ENCODE measurements at regions not wholly inside any gene's neighbourhood (a gene's known extent, or its start where the extent isn't known, plus 50 kb on each side); places are given as distances from the start of the nearest gene placed in this dataset.

DNA sequence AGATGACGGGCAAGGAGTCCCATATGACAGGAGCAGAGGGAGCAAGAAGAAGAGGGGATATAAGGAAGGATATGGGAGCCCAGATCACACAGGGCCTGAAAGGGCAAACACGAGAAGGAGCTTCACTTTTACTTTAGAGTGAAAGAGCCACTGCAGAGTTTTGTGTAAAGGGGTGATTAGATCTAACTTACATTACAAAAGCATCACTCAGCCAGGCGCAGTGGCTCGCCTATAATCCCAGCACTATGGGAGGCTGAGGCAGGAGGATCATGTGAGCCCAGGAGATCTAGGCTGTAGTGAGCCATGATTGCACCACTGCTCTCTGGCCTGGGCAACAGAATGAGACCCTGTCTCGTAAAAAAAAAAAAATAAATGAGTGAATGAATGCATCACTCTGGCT, 91.1 kb downstream of the MPP7 start:
- TF ChIP-seq, protein P1, sequence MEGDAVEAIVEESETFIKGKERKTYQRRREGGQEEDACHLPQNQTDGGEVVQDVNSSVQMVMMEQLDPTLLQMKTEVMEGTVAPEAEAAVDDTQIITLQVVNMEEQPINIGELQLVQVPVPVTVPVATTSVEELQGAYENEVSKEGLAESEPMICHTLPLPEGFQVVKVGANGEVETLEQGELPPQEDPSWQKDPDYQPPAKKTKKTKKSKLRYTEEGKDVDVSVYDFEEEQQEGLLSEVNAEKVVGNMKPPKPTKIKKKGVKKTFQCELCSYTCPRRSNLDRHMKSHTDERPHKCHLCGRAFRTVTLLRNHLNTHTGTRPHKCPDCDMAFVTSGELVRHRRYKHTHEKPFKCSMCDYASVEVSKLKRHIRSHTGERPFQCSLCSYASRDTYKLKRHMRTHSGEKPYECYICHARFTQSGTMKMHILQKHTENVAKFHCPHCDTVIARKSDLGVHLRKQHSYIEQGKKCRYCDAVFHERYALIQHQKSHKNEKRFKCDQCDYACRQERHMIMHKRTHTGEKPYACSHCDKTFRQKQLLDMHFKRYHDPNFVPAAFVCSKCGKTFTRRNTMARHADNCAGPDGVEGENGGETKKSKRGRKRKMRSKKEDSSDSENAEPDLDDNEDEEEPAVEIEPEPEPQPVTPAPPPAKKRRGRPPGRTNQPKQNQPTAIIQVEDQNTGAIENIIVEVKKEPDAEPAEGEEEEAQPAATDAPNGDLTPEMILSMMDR (IDR thresholded peaks at IDR 0.05) = no peak
- Histone ChIP-seq H3K4me3 (no peak overlapping the region), H3K27ac (no peak overlapping the region), H3K36me3 (peaks cover 0 to 4% of the 10 kb centered on the region in 2 donors), H3K27me3 (no peaks in the 10 kb centered on the region), H3K9me3 (no peaks in the 10 kb centered on the region), H3K4me1 (no peaks in the 10 kb centered on the region)
- intact Hi-C loops (cut with DNase I) = no loop called here
- DNase-seq (no peak), ATAC-seq (no peak)

DNA sequence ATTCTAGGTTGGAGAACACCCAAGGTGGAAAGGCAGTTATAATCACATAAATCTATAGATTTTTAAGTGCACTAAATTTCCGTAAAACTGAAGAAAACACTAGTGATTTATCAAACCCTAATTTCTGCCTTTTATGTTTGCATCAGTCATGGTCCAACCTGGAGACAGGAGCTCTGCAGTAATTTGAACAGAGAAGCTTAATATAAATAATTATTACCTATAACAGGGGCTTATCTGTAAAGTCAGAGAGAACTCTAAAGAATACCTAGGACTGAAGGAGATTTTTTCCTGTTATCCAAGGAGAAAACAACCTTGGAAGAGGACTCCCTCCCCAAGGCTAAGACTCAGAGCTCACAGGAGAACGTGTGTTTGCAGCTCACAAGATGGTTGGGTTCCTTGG, 95.1 kb downstream of the MPP7 start:
- no peaks in the 10 kb centered on the region for H3K4me1 ChIP-seq
- DNase-seq (no peak), ATAC-seq (no peak)
- H3K27ac ChIP-seq = no peak overlapping the region
- no peaks in the 10 kb centered on the region for H3K27me3 ChIP-seq
- peaks cover 0 to 4% of the 10 kb centered on the region in 2 donors for H3K36me3 ChIP-seq
- intact Hi-C loops (cut with DNase I) = no loop called here
- no peak overlapping the region for H3K4me3 ChIP-seq
- TF ChIP-seq, protein P1 (IDR thresholded peaks at IDR 0.05) = no peak
- no peaks in the 10 kb centered on the region for H3K9me3 ChIP-seq

DNA sequence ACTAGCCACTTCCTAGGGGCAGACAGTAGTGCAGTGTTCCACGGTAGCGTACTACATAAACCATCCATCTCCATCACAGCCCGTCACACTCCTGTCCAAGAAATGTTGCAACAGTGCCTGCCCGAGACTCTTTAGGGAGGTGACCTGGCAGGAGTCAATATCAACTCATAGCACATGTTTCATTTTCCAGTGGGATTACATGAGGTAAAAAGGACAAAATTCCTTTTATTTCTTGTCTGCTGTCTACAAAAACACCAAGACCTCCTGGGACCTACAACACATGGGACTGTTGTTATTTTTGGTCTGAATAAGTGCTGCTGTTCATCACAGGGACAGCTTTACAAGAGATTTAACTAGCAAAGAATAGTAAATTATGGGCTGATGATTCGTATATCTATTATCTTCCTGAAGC, 99.9 kb downstream of the MPP7 start:
- H3K9me3 ChIP-seq = no peaks in the 10 kb centered on the region
- no peak overlapping the region for H3K27ac ChIP-seq
- TF ChIP-seq, protein P1 (IDR thresholded peaks at IDR 0.05) = no peak
- H3K36me3 ChIP-seq = no peaks in the 10 kb centered on the region
- no peaks in the 10 kb centered on the region for H3K4me1 ChIP-seq
- intact Hi-C loops (cut with DNase I) = no loop called here
- no peaks in the 10 kb centered on the region for H3K27me3 ChIP-seq
- no peak overlapping the region for H3K4me3 ChIP-seq
- DNase-seq (peak in 1 of 4 donors; percentile 37), ATAC-seq (peak; percentile 87)

DNA sequence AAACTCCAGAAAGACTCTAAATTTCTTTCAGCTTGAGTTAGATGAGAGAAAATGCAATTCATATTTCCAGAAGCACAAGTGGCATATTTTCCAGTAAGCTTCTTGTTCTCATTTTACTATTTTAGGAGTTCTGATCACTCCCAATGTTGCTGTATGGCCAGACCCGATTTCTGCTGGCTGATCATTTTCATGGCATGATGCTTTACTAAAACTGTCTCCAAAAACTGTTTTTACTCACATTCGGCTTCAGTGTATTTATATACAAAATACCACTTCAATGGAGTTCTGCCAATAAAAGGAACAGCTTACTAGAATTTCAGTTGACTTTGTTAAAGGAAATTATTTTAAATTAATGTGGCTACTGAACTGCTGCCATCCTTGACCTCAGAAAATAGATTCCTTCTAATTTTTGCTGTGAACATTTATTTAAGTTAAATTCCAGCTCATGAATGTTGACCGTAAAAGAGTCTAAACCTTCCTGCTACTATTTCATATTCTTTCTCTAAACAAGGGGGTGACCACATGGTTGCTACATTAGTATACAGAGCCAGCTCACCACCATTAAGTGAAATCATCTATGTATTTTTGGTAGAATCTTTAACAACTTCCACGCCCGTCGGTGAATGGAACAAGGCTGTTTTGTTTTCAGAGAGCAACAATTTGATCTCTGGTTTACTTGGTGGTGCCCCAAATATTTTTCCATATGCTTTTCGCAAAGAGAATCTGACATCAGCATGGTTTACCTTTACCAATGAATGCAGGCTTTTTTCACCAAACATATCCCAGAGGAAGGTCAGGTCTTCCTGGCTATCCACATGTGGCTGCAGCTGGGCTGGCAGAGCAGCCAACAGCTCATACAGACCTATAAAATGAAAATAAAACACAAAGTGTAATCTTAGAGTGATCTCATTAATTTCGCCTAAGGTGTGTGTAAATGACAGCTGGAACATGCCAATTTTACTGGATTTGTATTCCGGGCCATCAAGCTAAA, 101.2 kb downstream of the MPP7 start:
- no peaks in the 10 kb centered on the region for H3K36me3 ChIP-seq
- ATAC-seq = no peak
- H3K9me3 ChIP-seq = no peaks in the 10 kb centered on the region
- no peak for DNase-seq
- intact Hi-C loops (cut with DNase I) = no loop called here
- no peaks in the 10 kb centered on the region for H3K27me3 ChIP-seq
- no peak overlapping the region for H3K27ac ChIP-seq
- no peak overlapping the region for H3K4me3 ChIP-seq
- TF ChIP-seq, protein P1 (IDR thresholded peaks at IDR 0.05) = no peak
- H3K4me1 ChIP-seq = no peaks in the 10 kb centered on the region

DNA sequence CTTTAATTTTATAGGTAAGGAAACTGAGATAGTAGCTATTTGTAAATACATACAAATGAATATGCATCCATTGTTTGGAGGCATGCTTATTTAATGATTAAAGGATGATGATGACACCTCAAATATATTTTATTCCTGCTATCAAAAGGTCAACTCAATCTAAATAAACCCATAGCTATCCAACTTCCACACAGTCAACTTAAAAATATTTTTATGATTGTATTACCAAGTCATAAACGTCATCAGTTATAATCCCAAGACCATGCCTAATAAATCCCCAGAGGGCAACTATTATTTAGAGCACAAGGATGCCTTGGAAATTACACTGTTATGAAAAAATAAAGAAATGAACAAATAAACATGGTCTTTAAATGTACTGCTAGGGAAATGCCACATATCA, 102.1 kb downstream of the MPP7 start:
- ATAC-seq (no peak), DNase-seq (no peak)
- H3K27me3 ChIP-seq = no peaks in the 10 kb centered on the region
- TF ChIP-seq, protein P1 (IDR thresholded peaks at IDR 0.05) = no peak
- H3K36me3 ChIP-seq = no peaks in the 10 kb centered on the region
- intact Hi-C loops (cut with DNase I) = no loop called here
- no peak overlapping the region for H3K4me3 ChIP-seq
- no peaks in the 10 kb centered on the region for H3K9me3 ChIP-seq
- H3K27ac ChIP-seq = no peak overlapping the region
- no peaks in the 10 kb centered on the region for H3K4me1 ChIP-seq

All from left lung (tissue), 4 donors.